H9 (cell line): ENCODE measurements at regions not wholly inside any gene's neighbourhood (a gene's known extent, or its start where the extent isn't known, plus 50 kb on each side); places are given as distances from the start of the nearest gene placed in this dataset.
A peak's percentile ranks its signal among the peaks of the same experiment; 100 is the strongest.
"Not testable (repeated sequence)": the region's sequence is repeated elsewhere in the genome, so short reads cannot be mapped to it uniquely, and the experiment has no call there.

Experiments used
- DNase-seq: peaks from one replicate; pipeline ENCODE4 v3.0.0-alpha.2; 2017
- H2AFZ ChIP-seq: one replicate; pipeline ENCODE4 v1.6.1; 2013; ENCODE audit warnings: mild to moderate bottlenecking, low read length, control low read depth, moderate library complexity
- H2AK5ac ChIP-seq: 2 replicates; pipeline ENCODE4 v1.6.1; 2013; ENCODE audit warnings: low read length, control low read depth, mixed read lengths; ENCODE audit not compliant: insufficient read length
- H2BK120ac ChIP-seq: one replicate; pipeline ENCODE4 v1.6.1; 2013; ENCODE audit warnings: low read depth, mild to moderate bottlenecking, low read length, control low read depth, inconsistent platforms; ENCODE audit not compliant: poor library complexity, severe bottlenecking
- H2BK12ac ChIP-seq: 2 replicates; pipeline ENCODE4 v1.6.1; 2013; ENCODE audit warnings: low read length, control low read depth, mixed read lengths, low read depth; ENCODE audit not compliant: insufficient read length
- H2BK15ac ChIP-seq: 2 replicates; pipeline ENCODE4 v1.6.1; 2013; ENCODE audit warnings: low read depth, low read length, control low read depth
- H2BK20ac ChIP-seq: one replicate; pipeline ENCODE4 v1.6.1; 2013; ENCODE audit warnings: low read depth, mild to moderate bottlenecking, low read length, control low read depth, inconsistent platforms; ENCODE audit not compliant: poor library complexity, severe bottlenecking
- H2BK5ac ChIP-seq: 2 replicates; pipeline ENCODE4 v1.6.1; 2013; ENCODE audit warnings: low read length, control low read depth, mixed read lengths; ENCODE audit not compliant: insufficient read length
- H3K14ac ChIP-seq: 2 replicates; pipeline ENCODE4 v1.6.1; 2013; ENCODE audit warnings: low read length, control low read depth; ENCODE audit not compliant: insufficient read depth
- H3K18ac ChIP-seq: 2 replicates; pipeline ENCODE4 v1.6.1; 2013; ENCODE audit warnings: low read depth, mild to moderate bottlenecking, mixed read lengths, low read length, control low read depth; ENCODE audit not compliant: insufficient read length
- H3K23ac ChIP-seq: 2 replicates; pipeline ENCODE4 v1.6.1; 2013; ENCODE audit warnings: low read length, control low read depth, mixed read lengths, low read depth; ENCODE audit not compliant: insufficient read length
- H3K23me2 ChIP-seq: 2 replicates; pipeline ENCODE4 v1.6.1; 2013; ENCODE audit warnings: low read depth, mild to moderate bottlenecking, mixed read lengths, low read length, control low read depth; ENCODE audit not compliant: insufficient read length, poor library complexity, severe bottlenecking
- H3K27ac ChIP-seq: 2 replicates; pipeline ENCODE4 v1.5.1; 2013; ENCODE audit warnings: low read length, control low read depth, mixed read lengths, low read depth; ENCODE audit not compliant: insufficient read length
- H3K27me3 ChIP-seq: 2 replicates; pipeline ENCODE4 v1.6.1; 2013; ENCODE audit warnings: low read length, control low read depth, inconsistent platforms; ENCODE audit not compliant: insufficient read depth
- H3K4ac ChIP-seq: 2 replicates; pipeline ENCODE4 v1.6.1; 2013; ENCODE audit warnings: low read depth, mild to moderate bottlenecking, control low read depth, inconsistent platforms, low read length, moderate library complexity
- H3K4me1 ChIP-seq: 2 replicates; pipeline ENCODE4 v1.6.1; 2013; ENCODE audit warnings: low read length, control low read depth, inconsistent platforms; ENCODE audit not compliant: insufficient read depth
- H3K4me2 ChIP-seq: 2 replicates; pipeline ENCODE4 v1.6.1; 2013; ENCODE audit warnings: low read length, control low read depth, mixed read lengths; ENCODE audit not compliant: insufficient read length, insufficient read depth
- H3K56ac ChIP-seq: 2 replicates; pipeline ENCODE4 v1.6.1; 2013; ENCODE audit warnings: low read depth, mild to moderate bottlenecking, mixed read lengths, low read length, control low read depth; ENCODE audit not compliant: insufficient read length
- H3K79me1 ChIP-seq: 2 replicates; pipeline ENCODE4 v1.6.1; 2013; ENCODE audit warnings: low read depth, mild to moderate bottlenecking, moderate library complexity, low read length, control low read depth, inconsistent platforms; ENCODE audit not compliant: insufficient read depth, poor library complexity, severe bottlenecking
- H3K79me2 ChIP-seq: 2 replicates; pipeline ENCODE4 v1.6.1; 2013; ENCODE audit warnings: low read length, control low read depth, inconsistent platforms; ENCODE audit not compliant: insufficient read depth
- H3K9ac ChIP-seq: 2 replicates; pipeline ENCODE4 v1.6.1; 2013; ENCODE audit warnings: low read length, control low read depth, mixed read lengths; ENCODE audit not compliant: insufficient read length; ENCODE audit errors: extremely low read depth
- H3K9me3 ChIP-seq: one replicate; pipeline ENCODE4 v1.6.1; 2013; ENCODE audit warnings: low read depth, low read length, inconsistent platforms; ENCODE audit not compliant: control insufficient read depth
- H3T11ph ChIP-seq: one replicate; pipeline ENCODE4 v1.6.1; 2013; ENCODE audit warnings: mild to moderate bottlenecking, low read length, control low read depth, inconsistent platforms
- H4K20me1 ChIP-seq: one replicate; pipeline ENCODE4 v1.6.1; 2013; ENCODE audit not compliant: control insufficient read depth, insufficient read length, insufficient read depth
- H4K5ac ChIP-seq: 2 replicates; pipeline ENCODE4 v1.6.1; 2013; ENCODE audit warnings: low read depth, mild to moderate bottlenecking, mixed read lengths, low read length, control low read depth; ENCODE audit not compliant: insufficient read length
- H4K8ac ChIP-seq: replicated peaks from 2 replicates; pipeline ENCODE4 v1.6.1; 2013; ENCODE audit warnings: low read length, control low read depth, mixed read lengths, low read depth; ENCODE audit not compliant: insufficient read length
- H4K91ac ChIP-seq: 2 replicates; pipeline ENCODE4 v1.6.1; 2013; ENCODE audit warnings: low read depth, mild to moderate bottlenecking, moderate library complexity, mixed read lengths, low read length, control low read depth; ENCODE audit not compliant: insufficient read length
- H3K27ac Mint-ChIP-seq, 3 experiments: 2 replicates in 2 of 3; 3 replicates in 1 of 3; pipeline ENCODE4 v1.8.0; 2020 to 2021; ENCODE audit warnings: mixed read lengths in 3 of 3, mild to moderate bottlenecking in 1 of 3, moderate library complexity in 1 of 3
- H3K27me3 Mint-ChIP-seq: 2 replicates; pipeline ENCODE4 v1.8.0; 2021; ENCODE audit warnings: low read depth, mild to moderate bottlenecking, moderate library complexity, mixed read lengths
- H3K36me3 Mint-ChIP-seq, 3 experiments: 2 replicates in 2 of 3; 3 replicates in 1 of 3; pipeline ENCODE4 v1.8.0; 2020 to 2021; ENCODE audit warnings: low read depth in 3 of 3, mixed read lengths in 3 of 3; ENCODE audit not compliant: insufficient read depth in 1 of 3
- H3K4me1 Mint-ChIP-seq, 2 experiments: 2 replicates each; pipeline ENCODE4 v1.8.0; 2020; ENCODE audit warnings: mixed read lengths in 2 of 2
- H3K4me3 Mint-ChIP-seq, 2 experiments: 2 replicates in 1 of 2; 3 replicates in 1 of 2; pipeline ENCODE4 v1.8.0; 2020 to 2021; ENCODE audit warnings: mild to moderate bottlenecking in 2 of 2, mixed read lengths in 2 of 2, moderate library complexity in 1 of 2
- H3K9me3 Mint-ChIP-seq, 2 experiments: 2 replicates in 1 of 2; 3 replicates in 1 of 2; pipeline ENCODE4 v1.8.0; 2020; ENCODE audit warnings: mild to moderate bottlenecking in 2 of 2, mixed read lengths in 2 of 2, moderate library complexity in 1 of 2
- WGBS: extraction: QIAGEN DNeasy Blood & Tissue Kit; methylation state at CpG from one replicate; pipeline ENCODE4 v1.1.7; 2013; ENCODE audit warnings: missing lambda C conversion rate, low lambda C conversion rate, mixed read lengths; ENCODE audit not compliant: insufficient read length; ENCODE audit errors: extremely low coverage; 5-methylcytosine and 5-hydroxymethylcytosine counted together
- TF ChIP-seq, protein P1 (sequence below): fragments of 200-600 bp; sonication (generic); conservative IDR thresholded peaks from 3 replicates; pipeline ENCODE4 v1.8.0; 2021; ENCODE audit warnings: antibody characterized with exemption, mild to moderate bottlenecking

DNA sequence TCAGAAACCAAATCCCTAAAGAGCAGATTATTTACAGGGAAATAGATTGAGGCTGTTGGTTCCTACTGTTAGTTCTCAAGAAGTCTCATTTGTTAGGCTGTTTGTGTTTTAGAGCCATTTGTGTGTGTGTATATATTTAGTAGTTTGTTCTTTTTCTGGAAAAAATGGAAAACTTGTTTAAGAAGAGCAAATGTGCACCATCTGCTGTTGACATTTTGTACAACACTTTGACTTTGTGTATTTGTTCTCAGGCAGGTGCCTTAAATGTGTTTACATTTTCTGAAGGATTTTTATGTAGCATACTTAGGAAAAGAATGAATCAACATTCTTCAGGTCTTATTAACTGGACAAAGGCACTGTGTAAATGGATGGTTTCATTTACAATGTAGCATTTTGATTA lies 163.7 kb upstream of the FOLH1 start:
- H3K36me3 Mint-ChIP-seq, H4K5ac ChIP-seq, H3K4me2 ChIP-seq, H4K8ac ChIP-seq, H3K27me3 ChIP-seq, H3K27me3 Mint-ChIP-seq, H4K20me1 ChIP-seq, H3K14ac ChIP-seq, DNase-seq, H3K56ac ChIP-seq, H3K79me1 ChIP-seq, H3K4me3 Mint-ChIP-seq, H2BK5ac ChIP-seq, H2BK12ac ChIP-seq, H3K23me2 ChIP-seq, H3K27ac Mint-ChIP-seq, H3T11ph ChIP-seq, H2AFZ ChIP-seq, H3K9ac ChIP-seq, H3K27ac ChIP-seq, H3K9me3 ChIP-seq, H2AK5ac ChIP-seq, H3K4ac ChIP-seq, H4K91ac ChIP-seq, H3K4me1 ChIP-seq, H3K18ac ChIP-seq, H2BK120ac ChIP-seq, H2BK20ac ChIP-seq, H3K79me2 ChIP-seq, H3K23ac ChIP-seq, H2BK15ac ChIP-seq: not testable (repeated sequence)
- Mint-ChIP-seq H3K4me1 (peaks cover 10 to 16% of the 10 kb centered on the region in 2 experiments), H3K9me3 (peaks cover 25 to 52% of the 10 kb centered on the region in 2 experiments)
- TF ChIP-seq, protein P1, sequence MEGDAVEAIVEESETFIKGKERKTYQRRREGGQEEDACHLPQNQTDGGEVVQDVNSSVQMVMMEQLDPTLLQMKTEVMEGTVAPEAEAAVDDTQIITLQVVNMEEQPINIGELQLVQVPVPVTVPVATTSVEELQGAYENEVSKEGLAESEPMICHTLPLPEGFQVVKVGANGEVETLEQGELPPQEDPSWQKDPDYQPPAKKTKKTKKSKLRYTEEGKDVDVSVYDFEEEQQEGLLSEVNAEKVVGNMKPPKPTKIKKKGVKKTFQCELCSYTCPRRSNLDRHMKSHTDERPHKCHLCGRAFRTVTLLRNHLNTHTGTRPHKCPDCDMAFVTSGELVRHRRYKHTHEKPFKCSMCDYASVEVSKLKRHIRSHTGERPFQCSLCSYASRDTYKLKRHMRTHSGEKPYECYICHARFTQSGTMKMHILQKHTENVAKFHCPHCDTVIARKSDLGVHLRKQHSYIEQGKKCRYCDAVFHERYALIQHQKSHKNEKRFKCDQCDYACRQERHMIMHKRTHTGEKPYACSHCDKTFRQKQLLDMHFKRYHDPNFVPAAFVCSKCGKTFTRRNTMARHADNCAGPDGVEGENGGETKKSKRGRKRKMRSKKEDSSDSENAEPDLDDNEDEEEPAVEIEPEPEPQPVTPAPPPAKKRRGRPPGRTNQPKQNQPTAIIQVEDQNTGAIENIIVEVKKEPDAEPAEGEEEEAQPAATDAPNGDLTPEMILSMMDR: peak; percentile 55; the same call in 2 of the 3 replicates

DNA sequence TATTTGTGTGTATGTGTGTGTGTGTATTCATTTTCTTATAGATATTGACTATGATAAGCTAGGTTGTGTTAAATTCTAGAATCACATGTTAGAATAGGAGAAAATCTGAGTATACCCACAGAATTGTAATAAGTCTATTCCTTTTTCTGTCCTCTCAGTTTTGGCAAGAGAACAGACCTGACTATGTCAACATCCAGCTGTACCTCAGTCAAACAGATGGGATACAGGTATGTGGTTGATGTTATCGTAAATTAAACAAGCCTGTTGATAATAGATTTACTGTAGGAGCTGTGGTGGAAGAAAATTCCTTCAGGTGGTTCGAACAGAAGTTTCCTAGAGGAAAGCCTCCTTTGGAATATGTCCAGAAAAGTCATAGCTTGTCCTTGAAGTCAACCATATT lies 160.2 kb upstream of the FOLH1 start:
- not testable (repeated sequence) for H3K4me1 Mint-ChIP-seq, H4K8ac ChIP-seq, H3K27me3 ChIP-seq, H2BK20ac ChIP-seq, H3K56ac ChIP-seq, H3K23ac ChIP-seq, H2AFZ ChIP-seq, H4K91ac ChIP-seq, H3K4me1 ChIP-seq, DNase-seq, H3K4me2 ChIP-seq, H3K27ac Mint-ChIP-seq, H2AK5ac ChIP-seq, H3K79me2 ChIP-seq, H3K23me2 ChIP-seq, H3T11ph ChIP-seq, H4K5ac ChIP-seq, H2BK5ac ChIP-seq, H3K9me3 ChIP-seq, H3K18ac ChIP-seq, H3K27me3 Mint-ChIP-seq, H3K14ac ChIP-seq, H3K4ac ChIP-seq, H2BK120ac ChIP-seq, H3K79me1 ChIP-seq, H2BK12ac ChIP-seq, H3K9ac ChIP-seq, H4K20me1 ChIP-seq, H2BK15ac ChIP-seq, H3K36me3 Mint-ChIP-seq, H3K4me3 Mint-ChIP-seq, H3K27ac ChIP-seq
- WGBS: no CpG with 5 or more reads among the region's 2 CpGs
- H3K9me3 Mint-ChIP-seq: peaks cover 20 to 45% of the 10 kb centered on the region in 2 experiments
